GM19397 (cell line): ENCODE measurements at regions not wholly inside any gene's neighbourhood (a gene's known extent, or its start where the extent isn't known, plus 50 kb on each side); places are given as distances from the start of the nearest gene placed in this dataset.
A peak's percentile ranks its signal among the peaks of the same experiment; 100 is the strongest.

Experiments
- ATAC-seq: cut with Tn5 transposase; IDR thresholded peaks from one replicate; pipeline ENCODE4 v1.9.1; 2021; ENCODE audit warnings: mild to moderate bottlenecking, moderate library complexity; ENCODE audit not compliant: unreplicated experiment

DNA sequence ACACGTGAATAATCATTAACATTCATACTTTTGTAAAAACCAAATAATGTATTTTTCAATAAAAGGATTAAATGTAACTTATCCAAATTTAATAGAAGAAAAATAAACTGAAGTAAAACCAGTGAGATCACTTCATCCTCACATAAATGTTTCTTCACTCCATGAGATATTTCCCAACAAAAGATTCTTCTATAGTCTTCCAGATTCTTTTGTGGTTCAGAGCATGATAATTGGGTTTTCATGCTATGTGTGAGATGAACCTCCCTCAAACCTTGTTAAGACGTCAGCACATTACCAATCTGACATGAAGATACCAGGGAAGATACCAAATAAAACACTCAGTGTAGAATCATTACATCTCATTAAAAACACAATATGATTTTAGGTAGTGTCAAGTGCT is 62.9 kb upstream of the OXGR1 start:
- no peak for ATAC-seq

GRCh38 chr13:97058391-97058790 is 64.1 kb upstream of the OXGR1 start:
- no peak for ATAC-seq

- no peak for ATAC-seq
Measured at GRCh38 chr13:97058926-97059325, 64.7 kb upstream of the OXGR1 start.

GRCh38 chr13:97067017-97067895 is 73.0 kb upstream of the OXGR1 start:
- ATAC-seq = no peak

DNA sequence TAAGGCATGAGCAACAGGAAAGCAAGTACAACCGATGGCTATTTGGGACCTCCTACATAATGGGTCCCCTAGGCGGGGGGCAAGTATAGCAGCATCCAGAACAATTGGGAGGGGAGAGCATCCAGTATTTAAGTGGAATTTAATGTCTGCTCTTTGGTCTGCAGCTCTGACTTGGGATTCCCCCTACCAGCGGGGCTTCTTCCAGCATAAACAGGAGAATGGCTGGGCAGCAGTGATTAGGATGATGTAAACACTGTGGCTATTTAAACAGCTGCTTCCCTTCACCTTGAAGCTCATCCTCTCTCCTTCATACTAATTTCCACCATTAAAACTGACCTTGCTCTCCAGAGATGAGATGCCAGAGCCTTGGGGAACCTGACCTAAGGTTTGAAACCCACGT is 73.9 kb upstream of the OXGR1 start:
- ATAC-seq = no peak

- ATAC-seq = no peak
Measured at GRCh38 chr13:97069050-97069815, 75.0 kb upstream of the OXGR1 start.

DNA sequence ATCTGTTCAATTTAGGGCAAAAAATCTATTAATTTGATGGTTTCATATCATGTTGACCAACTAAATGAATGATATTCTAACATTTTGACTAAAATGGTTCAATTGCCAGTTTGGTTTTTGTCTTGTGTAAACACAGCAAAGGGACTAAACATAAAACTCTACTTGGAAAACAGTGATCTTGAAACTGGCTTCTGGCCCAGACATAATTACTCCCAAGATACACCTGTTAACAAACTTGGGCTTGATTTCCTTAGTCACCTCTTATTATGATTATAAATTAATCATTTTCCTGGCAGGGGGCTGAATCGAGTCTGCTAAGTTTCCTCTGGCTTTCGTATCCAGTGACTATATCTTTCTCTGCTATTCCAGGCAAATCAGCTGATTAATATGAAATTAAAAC is 78.0 kb upstream of the OXGR1 start:
- no peak for ATAC-seq

DNA sequence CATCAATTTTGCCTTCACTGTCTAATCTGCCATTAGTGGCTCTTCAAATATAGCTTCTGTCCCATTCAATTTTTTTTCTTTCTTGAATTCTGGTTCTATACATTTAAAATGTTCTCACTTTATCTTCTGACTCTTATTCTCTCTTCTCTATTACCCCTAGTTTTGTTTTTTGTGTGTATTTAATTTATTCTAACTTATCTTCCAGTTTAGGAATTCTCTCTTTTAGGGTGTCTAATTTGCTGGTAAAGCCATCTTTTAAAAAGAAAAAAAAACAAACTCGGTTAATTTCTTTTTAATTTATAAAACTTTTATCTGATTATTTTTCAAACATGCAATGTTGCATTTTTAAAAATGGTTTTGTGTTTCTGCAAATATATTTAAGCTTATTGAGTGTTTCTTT is 80.3 kb upstream of the OXGR1 start:
- no peak for ATAC-seq

DNA sequence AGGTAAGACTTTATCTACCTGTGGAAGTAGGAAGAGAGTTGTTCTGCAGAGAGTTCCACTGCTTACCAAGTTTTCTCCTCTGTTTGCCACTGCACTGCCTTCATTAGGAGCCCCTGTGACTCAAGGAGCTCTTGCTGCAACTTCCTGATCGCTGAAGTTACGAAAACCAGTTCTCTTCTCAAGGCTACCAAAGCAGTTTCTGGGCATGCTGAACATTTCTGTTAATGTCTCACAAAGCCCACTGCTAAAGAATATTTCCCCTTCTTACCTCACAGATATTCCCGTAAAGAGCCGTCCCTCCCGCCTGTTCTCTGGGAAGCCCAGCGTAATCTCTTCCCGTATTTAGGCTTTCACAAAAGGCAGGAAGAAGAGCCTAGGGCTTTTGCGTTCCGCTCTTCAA is 82.6 kb upstream of the OXGR1 start:
- ATAC-seq = no peak

GRCh38 chr13:97077341-97077740 is 83.1 kb upstream of the OXGR1 start:
- ATAC-seq = no peak

DNA sequence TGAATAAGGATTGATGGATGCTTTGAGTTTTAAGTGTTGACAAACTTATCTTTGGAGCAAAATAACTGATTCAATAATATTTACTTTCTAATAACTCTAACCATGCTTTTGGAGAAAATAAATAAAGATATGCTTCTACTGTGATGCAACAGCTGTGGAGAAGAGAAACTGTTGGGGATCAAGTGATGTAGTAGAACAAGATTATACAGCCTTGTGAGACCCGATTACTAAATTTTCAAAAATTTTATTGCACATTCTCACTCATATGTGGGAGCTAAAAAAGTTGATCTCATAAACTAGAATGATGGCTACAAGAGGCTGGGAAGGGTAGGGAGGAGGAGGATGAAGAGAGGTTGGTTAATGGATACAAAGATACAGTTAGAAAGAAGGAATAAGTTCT is 85.5 kb upstream of the OXGR1 start:
- no peak for ATAC-seq

DNA sequence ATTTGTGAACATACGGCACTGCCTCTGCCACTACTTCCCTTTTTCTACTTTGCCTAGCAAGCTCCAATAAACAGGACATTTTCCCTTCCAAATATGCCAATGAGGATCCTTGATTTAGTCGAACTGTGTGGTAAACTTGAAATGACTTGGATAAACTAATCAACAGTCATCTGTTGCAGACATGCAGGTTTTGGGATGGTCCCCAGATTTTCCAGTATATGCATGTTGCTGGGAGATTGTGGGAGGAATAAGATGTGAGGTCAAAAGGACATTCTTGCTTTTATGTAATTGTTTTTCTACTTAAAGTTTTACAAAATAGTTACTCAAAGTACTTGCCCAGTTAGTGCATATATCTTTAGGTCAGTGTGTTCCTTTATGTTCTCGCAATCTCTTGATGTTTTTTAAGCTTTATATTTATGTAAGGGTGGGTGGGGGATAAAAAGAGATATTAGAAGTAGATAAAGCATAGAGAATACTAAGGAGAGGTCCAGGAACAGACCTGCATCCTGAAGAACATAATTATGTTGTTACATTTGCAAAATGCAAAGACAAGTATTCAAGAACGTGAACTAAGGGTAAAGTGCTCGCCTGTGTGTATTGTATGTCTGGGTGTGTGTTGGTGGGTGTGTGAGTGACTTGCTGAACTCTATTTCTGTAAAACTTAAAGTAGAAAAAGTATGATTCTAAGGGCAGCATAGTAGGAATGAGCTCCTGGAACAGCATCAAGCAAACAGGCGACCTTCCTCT is 88.4 kb upstream of the OXGR1 start:
- no peak for ATAC-seq

GRCh38 chr13:97091196-97091595 is 96.9 kb upstream of the OXGR1 start:
- no peak for ATAC-seq

DNA sequence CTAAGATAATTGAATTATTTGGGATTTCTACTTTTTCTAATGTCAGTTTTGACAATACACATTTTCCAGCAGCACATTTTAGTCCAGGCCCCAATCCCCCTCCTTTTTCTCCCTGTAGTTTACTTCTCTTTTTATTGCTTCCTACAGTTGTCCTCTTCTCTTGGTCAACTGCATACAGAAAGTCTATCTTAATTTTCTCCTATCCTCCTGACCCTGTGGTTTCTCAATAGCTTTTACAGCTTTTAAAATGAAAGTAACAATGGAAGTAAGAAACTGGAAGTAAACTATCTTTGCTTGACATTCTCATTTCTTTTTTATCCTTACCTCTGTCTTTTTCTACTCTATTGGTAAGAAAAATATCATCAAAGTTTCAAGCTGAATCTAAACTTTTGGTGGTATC is 106.5 kb upstream of the OXGR1 start:
- ATAC-seq = no peak

GRCh38 chr13:97101912-97102708 is 107.8 kb upstream of the OXGR1 start:
- no peak for ATAC-seq

- no peak for ATAC-seq
Measured at GRCh38 chr13:97106323-97106722, 112.0 kb upstream of the OXGR1 start.

GRCh38 chr13:97107815-97108529 is 113.7 kb upstream of the OXGR1 start:
- no peak for ATAC-seq

DNA sequence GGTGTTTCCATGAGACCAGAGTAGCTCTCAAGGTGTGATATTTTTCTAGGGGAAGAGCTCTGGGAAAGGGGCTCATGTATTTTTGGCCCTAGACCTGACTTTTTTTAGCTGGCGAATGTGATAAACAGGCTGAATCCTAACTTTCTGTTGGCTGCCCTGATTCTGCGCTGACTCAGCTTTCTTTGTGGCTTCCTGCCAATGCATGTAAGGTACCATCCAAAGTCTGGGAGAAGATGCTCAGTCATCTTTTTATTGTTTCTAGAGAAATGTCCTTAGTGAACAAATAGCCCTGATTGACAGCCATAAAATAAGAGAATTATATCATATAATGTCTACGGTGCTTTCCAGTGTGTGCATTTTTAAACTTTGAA is 113.6 kb upstream of the MBNL2 start:
- ATAC-seq = no peak

- no peak for ATAC-seq
Measured at GRCh38 chr13:97109256-97109655, 112.9 kb upstream of the MBNL2 start.

- peak; percentile 98 for ATAC-seq
Measured at GRCh38 chr13:97109841-97110492, 112.2 kb upstream of the MBNL2 start.
